Trophoblast cell (in vitro differentiated cells and primary cell): ENCODE measurements at regions not wholly inside any gene's neighbourhood (a gene's known extent, or its start where the extent isn't known, plus 50 kb on each side); places are given as distances from the start of the nearest gene placed in this dataset.

Experiments used
- DNase-seq, 2 donors: peaks; one replicate each; pipeline ENCODE4 v3.0.0-alpha.2; 2016
- H2AFZ ChIP-seq: 2 replicates; pipeline ENCODE4 v1.6.1; 2013; ENCODE audit warnings: low read length, moderate library complexity, mild to moderate bottlenecking; ENCODE audit not compliant: insufficient read depth, poor library complexity
- H2AK5ac ChIP-seq: 2 replicates; pipeline ENCODE4 v1.6.1; 2013; ENCODE audit warnings: mild to moderate bottlenecking, low read length
- H2BK120ac ChIP-seq: 2 replicates; pipeline ENCODE4 v1.6.1; 2013; ENCODE audit warnings: low read length, mild to moderate bottlenecking, moderate library complexity; ENCODE audit not compliant: insufficient read depth, poor library complexity
- H2BK12ac ChIP-seq: 2 replicates; pipeline ENCODE4 v1.6.1; 2013; ENCODE audit warnings: mild to moderate bottlenecking, low read length, moderate library complexity
- H2BK5ac ChIP-seq: 2 replicates; pipeline ENCODE4 v1.6.1; 2013; ENCODE audit warnings: low read length, low read depth, moderate library complexity, mild to moderate bottlenecking; ENCODE audit not compliant: poor library complexity
- H3K14ac ChIP-seq: 2 replicates; pipeline ENCODE4 v1.6.1; 2013; ENCODE audit warnings: mild to moderate bottlenecking, low read length
- H3K18ac ChIP-seq: 2 replicates; pipeline ENCODE4 v1.6.1; 2013; ENCODE audit warnings: mild to moderate bottlenecking, low read length
- H3K23ac ChIP-seq: 2 replicates; pipeline ENCODE4 v1.6.1; 2013; ENCODE audit warnings: low read length
- H3K27ac ChIP-seq: 2 replicates; pipeline ENCODE4 v1.5.1; 2013; ENCODE audit warnings: low read depth, mild to moderate bottlenecking, inconsistent platforms, low read length, moderate library complexity
- H3K27me3 ChIP-seq: 2 replicates; pipeline ENCODE4 v1.6.1; 2013; ENCODE audit warnings: inconsistent platforms, mild to moderate bottlenecking, low read length, moderate library complexity; ENCODE audit not compliant: insufficient read depth
- H3K36me3 ChIP-seq, 2 experiments: 1 replicate in 1 of 2; 2 replicates in 1 of 2; pipeline ENCODE4 v1.6.1; 2013; ENCODE audit warnings: low read length in 2 of 2, mild to moderate bottlenecking in 2 of 2, moderate library complexity in 1 of 2; ENCODE audit not compliant: insufficient read depth in 2 of 2, control insufficient read depth in 1 of 2
- H3K4ac ChIP-seq: 2 replicates; pipeline ENCODE4 v1.6.1; 2013; ENCODE audit warnings: low read depth, mild to moderate bottlenecking, low read length, moderate library complexity
- H3K4me1 ChIP-seq, 2 experiments: 1 replicate in 1 of 2; 2 replicates in 1 of 2; pipeline ENCODE4 v1.6.1; 2013; ENCODE audit warnings: low read length in 2 of 2, mild to moderate bottlenecking in 2 of 2, moderate library complexity in 1 of 2; ENCODE audit not compliant: insufficient read depth in 2 of 2, control insufficient read depth in 1 of 2
- H3K4me2 ChIP-seq: 2 replicates; pipeline ENCODE4 v1.6.1; 2013; ENCODE audit warnings: inconsistent platforms, mild to moderate bottlenecking, low read length, moderate library complexity
- H3K4me3 ChIP-seq: 2 replicates; pipeline ENCODE4 v1.5.1; 2013; ENCODE audit warnings: mild to moderate bottlenecking, low read depth, low read length, inconsistent platforms
- H3K79me1 ChIP-seq: one replicate; pipeline ENCODE4 v1.6.1; 2013; ENCODE audit warnings: low read length
- H3K79me2 ChIP-seq: 2 replicates; pipeline ENCODE4 v1.6.1; 2013; ENCODE audit warnings: low read length, mild to moderate bottlenecking; ENCODE audit not compliant: control insufficient read depth, insufficient read depth, poor library complexity
- H3K9ac ChIP-seq: 2 replicates; pipeline ENCODE4 v1.6.1; 2013; ENCODE audit warnings: mild to moderate bottlenecking, low read length
- H3K9me3 ChIP-seq: 2 replicates; pipeline ENCODE4 v1.6.1; 2013; ENCODE audit warnings: low read depth, mild to moderate bottlenecking, control low read depth, inconsistent platforms, low read length; ENCODE audit not compliant: insufficient read depth
- H4K12ac ChIP-seq: 2 replicates; pipeline ENCODE4 v1.6.1; 2013; ENCODE audit warnings: low read depth, mild to moderate bottlenecking, low read length, moderate library complexity
- H4K8ac ChIP-seq: 2 replicates; pipeline ENCODE4 v1.6.1; 2013; ENCODE audit warnings: low read depth, mild to moderate bottlenecking, low read length, moderate library complexity
- H4K91ac ChIP-seq: one replicate; pipeline ENCODE4 v1.6.1; 2013; ENCODE audit warnings: low read depth, mild to moderate bottlenecking, low read length, moderate library complexity
- WGBS: extraction: QIAGEN DNeasy Blood & Tissue Kit; methylation state at CpG from one replicate; pipeline ENCODE4 v1.1.7; 2013; ENCODE audit warnings: missing lambda C conversion rate; ENCODE audit not compliant: insufficient read length, insufficient coverage; ENCODE audit errors: extremely low coverage; 5-methylcytosine and 5-hydroxymethylcytosine counted together

- Histone ChIP-seq H2BK120ac (peak overlapping the region; percentile 67), H3K27ac (peak overlapping the region; percentile 98), H3K18ac (peak overlapping the region; percentile 77), H3K4me1 (peaks cover 29 to 32% of the 10 kb centered on the region in 2 experiments), H3K79me2 (peaks cover 3% of the 10 kb centered on the region), H3K4me3 (no peak overlapping the region), H2AFZ (no peak overlapping the region), H3K27me3 (no peaks in the 10 kb centered on the region), H2BK5ac (no peak overlapping the region), H2AK5ac (peak overlapping the region; percentile 79), H3K4me2 (no peak overlapping the region), H3K79me1 (peaks cover 30% of the 10 kb centered on the region), H4K8ac (no peak overlapping the region), H2BK12ac (peak overlapping the region; percentile 93), H4K12ac (no peak overlapping the region), H3K9ac (no peak overlapping the region), H3K14ac (peak overlapping the region; percentile 39), H3K23ac (no peak overlapping the region), H3K36me3 (no peaks in the 10 kb centered on the region), H3K4ac (no peak overlapping the region), H3K9me3 (no peaks in the 10 kb centered on the region), H4K91ac (peak overlapping the region; percentile 89)
- DNase-seq: no peak
- no CpG with 5 or more reads among the region's 1 CpG for WGBS
Measured at GRCh38 chr3:150329408-150329807, 78.7 kb upstream of the TSC22D2 start.

GRCh38 chr3:150328654-150329040 is 79.5 kb upstream of the TSC22D2 start:
- Histone ChIP-seq H3K9ac (no peak overlapping the region), H3K79me1 (peaks cover 33% of the 10 kb centered on the region), H2AK5ac (peak overlapping the region; percentile 79), H3K23ac (no peak overlapping the region), H3K27me3 (no peaks in the 10 kb centered on the region), H2AFZ (no peak overlapping the region), H2BK120ac (peak overlapping the region; percentile 67), H3K4me2 (no peak overlapping the region), H3K9me3 (no peaks in the 10 kb centered on the region), H3K4ac (peak overlapping the region; percentile 64), H3K36me3 (no peaks in the 10 kb centered on the region), H3K4me1 (peaks cover 29 to 35% of the 10 kb centered on the region in 2 experiments), H4K12ac (no peak overlapping the region), H3K79me2 (peaks cover 3% of the 10 kb centered on the region), H4K91ac (peak overlapping the region; percentile 89), H2BK5ac (peak overlapping the region; percentile 90), H4K8ac (peak overlapping the region; percentile 61), H3K4me3 (no peak overlapping the region), H3K14ac (peak overlapping the region; percentile 85), H3K27ac (peak overlapping the region; percentile 98), H2BK12ac (peak overlapping the region; percentile 93), H3K18ac (no peak overlapping the region)
- WGBS: no CpG with 5 or more reads among the region's 2 CpGs
- DNase-seq: no peak

DNA sequence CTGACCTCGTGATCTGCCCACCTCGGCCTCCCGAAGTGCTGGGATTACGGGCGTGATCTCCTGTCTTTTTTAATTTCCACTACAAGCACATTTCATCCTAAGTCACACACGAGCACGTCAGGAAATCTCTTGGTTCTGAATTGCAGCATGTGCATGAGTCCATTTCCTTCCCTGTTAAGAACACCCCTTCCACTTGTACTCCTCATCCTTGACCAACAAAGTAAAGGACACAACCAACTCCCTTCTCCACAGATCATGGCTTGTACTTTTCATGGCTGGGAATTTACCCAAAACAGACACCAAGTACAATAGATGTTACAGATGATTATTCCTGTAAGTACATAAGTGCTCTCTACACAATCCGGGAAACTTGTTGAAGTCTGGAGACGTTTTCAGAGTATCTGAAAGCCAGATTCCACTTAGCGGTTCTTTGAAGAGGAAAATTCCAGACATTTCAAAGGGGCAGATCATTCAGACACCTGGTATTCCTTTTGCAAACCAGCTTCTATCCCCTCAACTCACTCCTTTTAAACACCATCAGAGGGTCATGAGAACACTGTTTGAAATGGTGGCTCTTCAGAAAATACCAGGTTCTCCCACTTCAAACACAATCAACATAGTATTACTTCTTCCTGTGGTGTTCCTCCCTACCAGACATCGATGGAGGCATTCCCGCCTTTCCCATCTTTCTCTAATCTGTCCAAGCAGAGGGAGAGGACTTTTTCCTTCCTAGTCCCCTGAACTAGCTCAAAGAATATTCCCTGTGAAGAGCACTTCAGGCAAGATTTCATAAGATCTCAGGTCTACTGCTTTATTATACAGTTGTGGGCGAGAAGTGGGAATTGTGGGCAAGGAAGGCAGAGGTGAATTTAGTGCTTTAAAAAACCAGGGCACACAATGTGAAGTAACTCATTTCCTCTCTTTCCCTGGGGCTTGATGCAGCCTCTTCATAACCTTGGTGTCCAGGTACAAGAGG is 80.1 kb upstream of the TSC22D2 start:
- no peak overlapping the region for H3K4me3 ChIP-seq
- no peaks in the 10 kb centered on the region for H3K36me3 ChIP-seq
- no peak overlapping the region for H3K4ac ChIP-seq
- peak overlapping the region; percentile 91 for H4K91ac ChIP-seq
- H3K79me2 ChIP-seq: peaks cover 3% of the 10 kb centered on the region
- no peak overlapping the region for H2AK5ac ChIP-seq
- DNase-seq: peak; percentile 66 to 90
- H3K79me1 ChIP-seq: peaks cover 33% of the 10 kb centered on the region
- H3K23ac ChIP-seq: no peak overlapping the region
- H2AFZ ChIP-seq: peak overlapping the region; percentile 41
- no peak overlapping the region for H4K12ac ChIP-seq
- H3K27ac ChIP-seq: peak overlapping the region; percentile 98
- H2BK5ac ChIP-seq: peak overlapping the region; percentile 92
- H3K27me3 ChIP-seq: no peaks in the 10 kb centered on the region
- no peak overlapping the region for H3K4me2 ChIP-seq
- no peak overlapping the region for H3K9ac ChIP-seq
- peak overlapping the region; percentile 87 for H2BK120ac ChIP-seq
- H4K8ac ChIP-seq: peak overlapping the region; percentile 55
- peak overlapping the region; percentile 79 for H3K18ac ChIP-seq
- H3K14ac ChIP-seq: peak overlapping the region; percentile 79
- H2BK12ac ChIP-seq: peak overlapping the region; percentile 89
- no CpG with 5 or more reads among the region's 13 CpGs for WGBS
- H3K4me1 ChIP-seq: peaks cover 29 to 37% of the 10 kb centered on the region in 2 experiments
- H3K9me3 ChIP-seq: no peaks in the 10 kb centered on the region

DNA sequence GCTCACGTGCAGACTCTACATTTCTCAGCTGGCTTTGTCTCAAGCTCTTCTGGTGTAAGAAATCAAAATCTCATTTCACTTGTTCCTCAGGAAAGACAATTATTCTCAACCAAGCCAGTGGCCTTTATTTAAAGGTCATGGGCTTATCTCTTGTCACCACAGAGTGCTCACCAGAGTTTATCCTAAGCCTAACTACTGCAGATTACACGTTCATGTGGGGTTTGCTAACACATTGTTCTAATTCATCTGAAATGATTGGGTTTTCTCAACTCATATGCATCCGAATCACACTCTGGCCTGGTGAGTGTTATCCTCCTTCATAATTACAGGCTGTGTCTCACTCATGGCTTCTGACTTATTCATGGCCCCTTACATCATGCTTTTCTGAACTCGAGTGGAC is 83.3 kb upstream of the TSC22D2 start:
- Histone ChIP-seq H4K91ac (peak overlapping the region; percentile 67), H2BK5ac (peak overlapping the region; percentile 82), H3K9ac (no peak overlapping the region), H2BK120ac (peak overlapping the region; percentile 91), H3K36me3 (no peaks in the 10 kb centered on the region), H3K23ac (no peak overlapping the region), H4K12ac (no peak overlapping the region), H3K79me2 (peaks cover 3% of the 10 kb centered on the region), H3K4ac (peak overlapping the region; percentile 8), H3K27me3 (no peaks in the 10 kb centered on the region), H3K4me1 (peaks cover 24 to 32% of the 10 kb centered on the region in 2 experiments), H2AK5ac (peak overlapping the region; percentile 51), H2BK12ac (peak overlapping the region; percentile 93), H3K79me1 (peaks cover 29% of the 10 kb centered on the region), H3K9me3 (no peaks in the 10 kb centered on the region), H3K14ac (peak overlapping the region; percentile 44), H3K27ac (peak overlapping the region; percentile 62), H4K8ac (no peak overlapping the region), H2AFZ (no peak overlapping the region), H3K4me3 (no peak overlapping the region), H3K4me2 (no peak overlapping the region), H3K18ac (no peak overlapping the region)
- no CpG with 5 or more reads among the region's 4 CpGs for WGBS
- peak; percentile 25 to 49 for DNase-seq
